ENCODE measurements at regions not wholly inside any gene's neighbourhood (a gene's known extent, or its start where the extent isn't known, plus 50 kb on each side); places are given as distances from the start of the nearest gene placed in this dataset.

GRCh38 chr5:144864118-144864517 lies 693.4 kb downstream of the KCTD16 start:
- TF ChIP-seq CTCF (IDR thresholded peaks at IDR 0.05; ENCODE audit: low read depth, low read length) (no peak), EZH2phosphoT487 (IDR thresholded peaks at IDR 0.05; ENCODE audit: low read depth) (no peak)
